ENCODE measurements at regions not wholly inside any gene's neighbourhood (a gene's known extent, or its start where the extent isn't known, plus 50 kb on each side); places are given as distances from the start of the nearest gene placed in this dataset.

DNA sequence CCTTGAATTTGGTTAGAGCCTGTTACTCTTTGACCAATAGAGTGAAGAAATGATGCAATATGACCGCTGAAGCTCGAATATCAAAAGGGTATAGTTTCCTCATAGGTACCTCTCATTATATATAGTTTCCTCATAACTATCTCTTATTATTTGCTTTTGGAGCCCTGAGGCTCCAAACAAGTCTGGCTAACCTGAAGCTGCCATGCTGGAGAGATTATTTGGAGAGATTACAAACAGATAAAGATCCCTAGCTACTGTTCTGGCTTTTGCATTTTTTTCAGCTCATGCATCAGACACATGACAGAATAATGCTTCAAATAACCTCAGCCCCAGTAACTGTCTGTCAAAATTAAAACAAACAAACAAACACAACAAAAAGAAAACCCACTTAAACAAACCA lies 65.4 kb upstream of the CHRM2 start:
- TF ChIP-seq, protein P1, sequence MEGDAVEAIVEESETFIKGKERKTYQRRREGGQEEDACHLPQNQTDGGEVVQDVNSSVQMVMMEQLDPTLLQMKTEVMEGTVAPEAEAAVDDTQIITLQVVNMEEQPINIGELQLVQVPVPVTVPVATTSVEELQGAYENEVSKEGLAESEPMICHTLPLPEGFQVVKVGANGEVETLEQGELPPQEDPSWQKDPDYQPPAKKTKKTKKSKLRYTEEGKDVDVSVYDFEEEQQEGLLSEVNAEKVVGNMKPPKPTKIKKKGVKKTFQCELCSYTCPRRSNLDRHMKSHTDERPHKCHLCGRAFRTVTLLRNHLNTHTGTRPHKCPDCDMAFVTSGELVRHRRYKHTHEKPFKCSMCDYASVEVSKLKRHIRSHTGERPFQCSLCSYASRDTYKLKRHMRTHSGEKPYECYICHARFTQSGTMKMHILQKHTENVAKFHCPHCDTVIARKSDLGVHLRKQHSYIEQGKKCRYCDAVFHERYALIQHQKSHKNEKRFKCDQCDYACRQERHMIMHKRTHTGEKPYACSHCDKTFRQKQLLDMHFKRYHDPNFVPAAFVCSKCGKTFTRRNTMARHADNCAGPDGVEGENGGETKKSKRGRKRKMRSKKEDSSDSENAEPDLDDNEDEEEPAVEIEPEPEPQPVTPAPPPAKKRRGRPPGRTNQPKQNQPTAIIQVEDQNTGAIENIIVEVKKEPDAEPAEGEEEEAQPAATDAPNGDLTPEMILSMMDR (IDR thresholded peaks at IDR 0.05), result no peak
- no peak for TF ChIP-seq EZH2 (IDR thresholded peaks at IDR 0.05; ENCODE audit: borderline replicate concordance, insufficient read depth, low read depth, low read length, poor library complexity, severe bottlenecking)

Data from B cell (primary cell).